Activated CD4-positive, alpha-beta T cell treated with anti-CD3 and anti-CD28 coated beads for 48 hours (primary cell): ENCODE measurements at regions not wholly inside any gene's neighbourhood (a gene's known extent, or its start where the extent isn't known, plus 50 kb on each side); places are given as distances from the start of the nearest gene placed in this dataset.
"Not testable (repeated sequence)": the region's sequence is repeated elsewhere in the genome, so short reads cannot be mapped to it uniquely, and the experiment has no call there.

Experiments
- DNase-seq: peaks from one replicate; pipeline ENCODE4 v3.0.0-alpha.2; 2020

GRCh38 chr1:70760154-70760553 is 287.5 kb downstream of the PTGER3 start:
- DNase-seq: no peak

- no peak for DNase-seq
Observed at GRCh38 chr1:70762386-70762785, 285.2 kb downstream of the PTGER3 start.

- no peak for DNase-seq
Observed at GRCh38 chr1:70764747-70765146, 282.9 kb downstream of the PTGER3 start.

GRCh38 chr1:70767377-70767776 is 280.2 kb downstream of the PTGER3 start:
- no peak for DNase-seq

- DNase-seq: no peak
Observed at GRCh38 chr1:70768216-70768615, 279.4 kb downstream of the PTGER3 start.

- DNase-seq: no peak
Observed at GRCh38 chr1:70778056-70778762, 269.4 kb downstream of the PTGER3 start.

- no peak for DNase-seq
Observed at GRCh38 chr1:70778934-70779333, 268.7 kb downstream of the PTGER3 start.

GRCh38 chr1:70779571-70779970 is 268.0 kb downstream of the PTGER3 start:
- no peak for DNase-seq

GRCh38 chr1:70785287-70785686 is 262.3 kb downstream of the PTGER3 start:
- no peak for DNase-seq

GRCh38 chr1:70790232-70790923 is 257.2 kb downstream of the PTGER3 start:
- DNase-seq: no peak

- DNase-seq: not testable (repeated sequence)
Observed at GRCh38 chr1:70795064-70795463, 252.6 kb downstream of the PTGER3 start.

GRCh38 chr1:70796298-70796697 is 251.3 kb downstream of the PTGER3 start:
- not testable (repeated sequence) for DNase-seq

GRCh38 chr1:70802625-70803024 is 245.0 kb downstream of the PTGER3 start:
- DNase-seq: not testable (repeated sequence)

- no peak for DNase-seq
Observed at GRCh38 chr1:70805641-70806040, 242.0 kb downstream of the PTGER3 start.

GRCh38 chr1:70807088-70807664 is 240.4 kb downstream of the PTGER3 start:
- no peak for DNase-seq

- DNase-seq: no peak
Observed at GRCh38 chr1:70809069-70809468, 238.5 kb downstream of the PTGER3 start.

GRCh38 chr1:70811815-70812214 is 235.8 kb downstream of the PTGER3 start:
- DNase-seq: no peak

GRCh38 chr1:70812442-70813109 is 235.0 kb downstream of the PTGER3 start:
- DNase-seq: no peak

GRCh38 chr1:70818401-70818800 is 229.2 kb downstream of the PTGER3 start:
- DNase-seq: no peak

GRCh38 chr1:70819231-70819630 is 228.4 kb downstream of the PTGER3 start:
- DNase-seq: no peak

- DNase-seq: no peak
Observed at GRCh38 chr1:70819785-70820184, 227.8 kb downstream of the PTGER3 start.

- no peak for DNase-seq
Observed at GRCh38 chr1:70820396-70820795, 227.2 kb downstream of the PTGER3 start.

- no peak for DNase-seq
Observed at GRCh38 chr1:70820995-70821394, 226.6 kb downstream of the PTGER3 start.

- DNase-seq: no peak
Observed at GRCh38 chr1:70826428-70826827, 221.2 kb downstream of the PTGER3 start.
